Left lung (tissue), 4 donors: ENCODE measurements at regions not wholly inside any gene's neighbourhood (a gene's known extent, or its start where the extent isn't known, plus 50 kb on each side); places are given as distances from the start of the nearest gene placed in this dataset.
"Not testable (repeated sequence)": the region's sequence is repeated elsewhere in the genome, so short reads cannot be mapped to it uniquely, and the experiment has no call there.

Experiments used
- ATAC-seq: fragments of 200-7000 bp; cut with Tn5 transposase; one replicate; pipeline ENCODE4 v1.9.1; 2020; ENCODE audit warnings: moderate library complexity
- DNase-seq, 4 donors: peaks; one replicate each; pipeline ENCODE4 v3.0.0-alpha.2; 2013 to 2020
- H3K27ac ChIP-seq, 2 donors: fragments of 200-600 bp; sonication (generic) in 1 of 2; one replicate each; pipeline versions ENCODE4 v1.5.0 to v1.8.0; 2020 to 2021
- H3K27me3 ChIP-seq, 2 donors: fragments of 200-600 bp; sonication (generic) in 1 of 2; one replicate each; pipeline versions ENCODE4 v1.5.0 to v1.8.0; 2020 to 2021
- H3K36me3 ChIP-seq, 2 donors: fragments of 200-600 bp; sonication (generic) in 1 of 2; one replicate each; pipeline versions ENCODE4 v1.5.0 to v1.8.0; 2020 to 2021
- H3K4me1 ChIP-seq, 2 donors: fragments of 200-600 bp; one replicate each; pipeline ENCODE4 v1.8.0; 2021
- H3K4me3 ChIP-seq, 2 donors: fragments of 200-600 bp; sonication (generic) in 1 of 2; one replicate each; pipeline versions ENCODE4 v1.5.0 to v1.8.0; 2020 to 2021; ENCODE audit warnings: mild to moderate bottlenecking in 1 of 2
- H3K9me3 ChIP-seq, 2 donors: fragments of 200-600 bp; sonication (generic) in 1 of 2; one replicate each; pipeline versions ENCODE4 v1.5.0 to v1.8.0; 2020 to 2021
- CTCF ChIP-seq, 2 donors: fragments of 200-600 bp; sonication (generic) in 1 of 2; IDR thresholded peaks; one replicate each; pipeline versions ENCODE4 v1.5.0 to v1.8.0; 2021; ENCODE audit warnings: antibody characterized with exemption in 2 of 2
- intact Hi-C, 2 donors: fragments of 100-400 bp; cut with DNase I; formaldehyde crosslinking; loops; one replicate each; pipeline versions ENCODE4 v1.11.2 to v1.14.2; 2022
- donor health status: DM: no; HTN: yes; CAD: no.
- donor health status: DM: no; HTN: no; CAD: no.

GRCh38 chrX:79026742-79027141, 81.6 kb downstream of the P2RY10 start:
- H3K4me3 ChIP-seq, H3K9me3 ChIP-seq, ATAC-seq, intact Hi-C loops, H3K27ac ChIP-seq, DNase-seq, H3K36me3 ChIP-seq, H3K4me1 ChIP-seq, H3K27me3 ChIP-seq: not testable (repeated sequence)

GRCh38 chrX:79035421-79035820, 90.2 kb downstream of the P2RY10 start:
- Histone ChIP-seq H3K27me3 (no peaks in the 10 kb centered on the region), H3K36me3 (no peaks in the 10 kb centered on the region), H3K9me3 (no peaks in the 10 kb centered on the region), H3K27ac (no peak overlapping the region), H3K4me3 (no peak overlapping the region), H3K4me1 (no peaks in the 10 kb centered on the region)
- ATAC-seq (no peak), DNase-seq (no peak)
- no peak for TF ChIP-seq CTCF (IDR thresholded peaks at IDR 0.05)
- intact Hi-C loops, result no loop called here

GRCh38 chrX:79036157-79036880, 91.1 kb downstream of the P2RY10 start:
- no peak for TF ChIP-seq CTCF (IDR thresholded peaks at IDR 0.05)
- Histone ChIP-seq H3K27ac (no peak overlapping the region), H3K27me3 (no peaks in the 10 kb centered on the region), H3K9me3 (no peaks in the 10 kb centered on the region), H3K36me3 (no peaks in the 10 kb centered on the region), H3K4me3 (no peak overlapping the region), H3K4me1 (no peaks in the 10 kb centered on the region)
- intact Hi-C loops, result no loop called here
- DNase-seq (no peak), ATAC-seq (no peak)

GRCh38 chrX:79065696-79066095, 78.8 kb upstream of the GPR174 start:
- Histone ChIP-seq H3K27me3 (peaks cover 0 to 2% of the 10 kb centered on the region in 2 donors), H3K4me1 (no peaks in the 10 kb centered on the region), H3K9me3 (no peaks in the 10 kb centered on the region), H3K27ac (peak overlapping the region in 1 of 2 donors; percentile 28), H3K36me3 (no peaks in the 10 kb centered on the region), H3K4me3 (no peak overlapping the region)
- DNase-seq, result no peak
- TF ChIP-seq CTCF (IDR thresholded peaks at IDR 0.05), result no peak
- ATAC-seq, result no peak
- intact Hi-C loops, result no loop called here

- DNase-seq (no peak), ATAC-seq (no peak)
- H3K27ac ChIP-seq, result no peak overlapping the region
- no peaks in the 10 kb centered on the region for H3K4me1 ChIP-seq
- intact Hi-C loops, result no loop called here
- peaks cover 0 to 6% of the 10 kb centered on the region in 2 donors for H3K27me3 ChIP-seq
- no peaks in the 10 kb centered on the region for H3K36me3 ChIP-seq
- no peaks in the 10 kb centered on the region for H3K9me3 ChIP-seq
- TF ChIP-seq CTCF (IDR thresholded peaks at IDR 0.05), result no peak
- no peak overlapping the region for H3K4me3 ChIP-seq
Measured at GRCh38 chrX:79078114-79078513, 66.4 kb upstream of the GPR174 start.

GRCh38 chrX:79079477-79079876, 65.0 kb upstream of the GPR174 start:
- H3K27ac ChIP-seq, result no peak overlapping the region
- H3K4me3 ChIP-seq, result no peak overlapping the region
- intact Hi-C loops, result no loop called here
- no peaks in the 10 kb centered on the region for H3K4me1 ChIP-seq
- H3K9me3 ChIP-seq, result no peaks in the 10 kb centered on the region
- DNase-seq (no peak), ATAC-seq (no peak)
- TF ChIP-seq CTCF (IDR thresholded peaks at IDR 0.05), result no peak
- H3K36me3 ChIP-seq, result no peaks in the 10 kb centered on the region
- peaks cover 0 to 7% of the 10 kb centered on the region in 2 donors for H3K27me3 ChIP-seq
